HT1080 (cell line): ENCODE measurements at regions not wholly inside any gene's neighbourhood (a gene's known extent, or its start where the extent isn't known, plus 50 kb on each side); places are given as distances from the start of the nearest gene placed in this dataset.
"Not testable (repeated sequence)": the region's sequence is repeated elsewhere in the genome, so short reads cannot be mapped to it uniquely, and the experiment has no call there.

Experiments
- DNase-seq: peaks from one replicate; pipeline ENCODE4 v3.0.0-alpha.2; 2015; ENCODE audit warnings: low read depth

GRCh38 chr10:9183197-9183880 lies 1128.9 kb downstream of the GATA3 start:
- not testable (repeated sequence) for DNase-seq

- DNase-seq, result no peak
Measured at GRCh38 chr10:9188022-9188810, 1133.7 kb downstream of the GATA3 start.

- DNase-seq, result no peak
Measured at GRCh38 chr10:9189448-9189847, 1135.0 kb downstream of the GATA3 start.

- DNase-seq, result no peak
Measured at GRCh38 chr10:9193120-9193519, 1138.6 kb downstream of the GATA3 start.

- DNase-seq, result no peak
Measured at GRCh38 chr10:9195385-9195784, 1140.9 kb downstream of the GATA3 start.

GRCh38 chr10:9198611-9199010 lies 1144.1 kb downstream of the GATA3 start:
- DNase-seq, result peak; percentile 40

- DNase-seq, result no peak
Measured at GRCh38 chr10:9205558-9205957, 1151.1 kb downstream of the GATA3 start.

GRCh38 chr10:9209105-9209798 lies 1154.8 kb downstream of the GATA3 start:
- peak; percentile 53 for DNase-seq

- DNase-seq, result no peak
Measured at GRCh38 chr10:9211228-9211627, 1156.7 kb downstream of the GATA3 start.

- DNase-seq, result peak; percentile 26
Measured at GRCh38 chr10:9214618-9215017, 1160.1 kb downstream of the GATA3 start.

GRCh38 chr10:9215121-9215520 lies 1160.6 kb downstream of the GATA3 start:
- DNase-seq, result no peak

- no peak for DNase-seq
Measured at GRCh38 chr10:9219860-9220259, 1165.4 kb downstream of the GATA3 start.

GRCh38 chr10:9222917-9223316 lies 1168.4 kb downstream of the GATA3 start:
- DNase-seq, result peak; percentile 23

GRCh38 chr10:9227679-9228365 lies 1173.3 kb downstream of the GATA3 start:
- DNase-seq, result no peak

- DNase-seq, result peak; percentile 17
Measured at GRCh38 chr10:9228771-9229170, 1174.3 kb downstream of the GATA3 start.

- no peak for DNase-seq
Measured at GRCh38 chr10:9229702-9230244, 1175.3 kb downstream of the GATA3 start.

GRCh38 chr10:9230625-9231024 lies 1176.1 kb downstream of the GATA3 start:
- no peak for DNase-seq

- DNase-seq, result no peak
Measured at GRCh38 chr10:9234191-9234590, 1179.7 kb downstream of the GATA3 start.

- no peak for DNase-seq
Measured at GRCh38 chr10:9238041-9238440, 1183.6 kb downstream of the GATA3 start.

GRCh38 chr10:9239298-9239697 lies 1184.8 kb downstream of the GATA3 start:
- DNase-seq, result no peak

GRCh38 chr10:9243941-9244411 lies 1189.5 kb downstream of the GATA3 start:
- no peak for DNase-seq
